ENCODE measurements at regions not wholly inside any gene's neighbourhood (a gene's known extent, or its start where the extent isn't known, plus 50 kb on each side); places are given as distances from the start of the nearest gene placed in this dataset.

DNA sequence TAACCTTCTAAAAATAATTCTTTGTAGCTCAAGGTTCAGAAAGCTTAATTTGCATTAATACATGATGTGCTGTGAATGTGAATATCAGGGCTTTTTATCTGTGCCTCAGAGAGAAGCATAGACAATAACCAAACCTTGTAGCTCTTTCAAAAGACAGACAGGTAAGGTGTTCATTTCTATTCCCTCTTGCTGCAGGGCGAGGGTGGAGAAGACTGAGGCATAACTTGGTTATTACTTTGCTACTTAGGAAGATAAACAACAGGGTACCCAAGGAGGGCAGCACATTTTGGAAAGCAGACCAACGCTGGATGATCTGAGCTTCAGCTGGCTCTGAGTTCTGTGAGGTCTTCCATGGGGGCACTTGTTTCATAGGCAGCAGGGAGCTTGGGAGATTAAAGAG, 408.6 kb upstream of the RARB start:
- no peak for DNase-seq

DNA sequence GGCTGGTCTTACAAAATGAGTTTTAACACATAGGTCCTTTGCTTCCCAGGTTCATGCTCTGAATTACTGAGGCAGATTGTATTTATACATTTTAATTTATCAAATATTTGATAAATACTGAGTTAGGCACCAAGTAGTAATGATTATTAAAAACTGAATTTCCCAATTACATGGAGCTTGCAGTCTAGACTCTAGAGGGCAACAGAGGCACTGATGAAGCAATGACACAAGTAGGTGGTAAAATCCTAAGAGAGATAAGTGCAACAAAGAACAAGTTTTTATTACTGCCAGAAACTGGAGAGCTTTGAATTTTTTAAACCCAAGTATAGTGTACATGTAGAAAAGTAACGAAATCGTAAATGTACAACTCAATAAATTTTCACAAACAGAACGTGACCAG, 406.2 kb upstream of the RARB start:
- no peak for DNase-seq

DNA sequence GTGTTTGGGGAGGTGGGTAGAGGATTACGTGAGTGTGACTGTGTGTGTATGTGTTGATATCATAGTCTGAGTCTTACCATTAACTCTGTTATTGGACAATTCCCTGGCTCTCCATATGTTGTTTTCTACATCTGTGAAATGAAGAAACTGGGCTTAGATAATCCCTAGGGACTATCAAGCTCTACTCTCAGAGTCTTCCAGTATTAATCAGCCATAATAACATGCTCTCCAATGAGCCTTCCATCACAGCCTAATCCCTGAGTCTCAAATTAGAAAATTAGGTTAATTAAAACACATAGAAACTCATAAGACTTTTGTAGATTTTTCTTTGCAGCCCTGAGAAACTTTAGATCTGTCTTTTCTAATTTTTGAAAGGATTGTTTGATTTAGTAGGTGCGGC, 404.2 kb upstream of the RARB start:
- DNase-seq: no peak

DNA sequence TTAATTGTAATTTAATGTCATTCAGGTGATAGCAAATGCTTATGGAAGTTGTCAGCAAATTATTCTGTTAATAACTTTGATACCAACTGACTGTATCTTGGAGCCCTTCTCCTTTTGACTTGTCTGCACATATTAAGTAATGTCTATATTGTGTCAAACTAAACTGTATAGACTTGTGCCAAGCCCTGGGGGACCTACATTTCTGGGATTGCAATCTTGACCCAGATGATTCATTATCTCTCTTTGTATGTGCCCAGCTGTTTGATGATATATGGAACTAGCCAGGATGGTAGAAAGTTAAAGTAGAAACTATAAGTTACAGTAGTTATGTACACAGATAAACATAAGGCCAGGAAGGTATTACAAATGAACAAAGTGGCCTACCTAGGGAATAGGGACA, 402.8 kb upstream of the RARB start:
- no peak for DNase-seq

DNA sequence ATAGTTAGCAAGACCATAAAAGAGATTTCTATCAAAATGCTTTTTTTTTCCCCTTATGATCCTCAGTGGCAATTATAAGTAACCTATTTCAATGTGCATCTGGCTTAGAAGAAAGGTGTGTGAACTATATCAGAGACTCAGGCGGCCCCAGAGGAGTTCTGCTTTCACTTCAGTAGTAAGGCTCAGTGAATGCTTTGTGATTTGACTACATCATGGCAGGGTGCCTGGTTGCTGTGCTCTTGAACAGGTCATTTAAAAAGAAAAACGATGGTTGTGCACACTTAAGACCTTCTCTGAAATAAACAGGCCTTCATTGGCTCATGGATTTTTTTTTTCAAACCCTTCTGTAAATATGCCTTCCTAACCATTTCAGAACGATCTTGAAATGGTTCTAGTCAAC, 400.4 kb upstream of the RARB start:
- DNase-seq: no peak

DNA sequence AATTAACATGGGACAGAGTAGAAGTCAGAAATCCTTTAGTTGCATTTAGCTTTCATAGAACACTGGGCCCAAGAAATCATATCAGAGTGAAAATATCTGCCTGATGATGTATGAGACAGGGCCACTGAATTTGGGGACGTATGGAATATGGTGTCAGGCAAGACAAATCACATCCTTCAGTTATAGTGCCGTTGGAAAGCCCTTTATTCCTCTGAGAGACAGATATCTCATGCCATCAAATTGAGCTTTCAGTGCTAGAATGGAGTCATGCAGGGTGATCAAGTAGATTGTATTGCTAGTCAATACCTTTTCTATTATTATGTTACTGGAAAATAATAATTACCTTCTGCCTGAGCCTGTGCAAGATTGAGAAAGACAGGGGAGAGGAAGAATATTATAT, 398.2 kb upstream of the RARB start:
- no peak for DNase-seq

DNA sequence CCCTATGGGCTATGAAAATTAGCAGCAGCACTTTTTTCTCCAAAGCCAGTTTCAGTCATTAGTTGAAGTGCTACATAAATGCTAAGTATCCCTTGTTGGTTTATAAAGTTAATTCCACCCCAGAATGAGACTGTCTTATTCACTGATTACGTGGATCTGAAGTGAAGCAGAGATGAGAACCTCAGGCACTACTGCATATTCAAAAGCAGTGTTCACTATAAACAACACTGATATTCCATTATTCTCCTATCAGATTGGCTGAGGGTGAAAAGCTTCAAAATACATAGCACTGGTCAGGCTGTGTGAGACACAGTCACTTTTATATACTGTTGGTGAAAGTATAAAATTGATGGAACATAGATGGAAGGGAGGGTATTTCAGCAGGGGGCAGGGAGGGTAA, 395.7 kb upstream of the RARB start:
- no peak for DNase-seq

DNA sequence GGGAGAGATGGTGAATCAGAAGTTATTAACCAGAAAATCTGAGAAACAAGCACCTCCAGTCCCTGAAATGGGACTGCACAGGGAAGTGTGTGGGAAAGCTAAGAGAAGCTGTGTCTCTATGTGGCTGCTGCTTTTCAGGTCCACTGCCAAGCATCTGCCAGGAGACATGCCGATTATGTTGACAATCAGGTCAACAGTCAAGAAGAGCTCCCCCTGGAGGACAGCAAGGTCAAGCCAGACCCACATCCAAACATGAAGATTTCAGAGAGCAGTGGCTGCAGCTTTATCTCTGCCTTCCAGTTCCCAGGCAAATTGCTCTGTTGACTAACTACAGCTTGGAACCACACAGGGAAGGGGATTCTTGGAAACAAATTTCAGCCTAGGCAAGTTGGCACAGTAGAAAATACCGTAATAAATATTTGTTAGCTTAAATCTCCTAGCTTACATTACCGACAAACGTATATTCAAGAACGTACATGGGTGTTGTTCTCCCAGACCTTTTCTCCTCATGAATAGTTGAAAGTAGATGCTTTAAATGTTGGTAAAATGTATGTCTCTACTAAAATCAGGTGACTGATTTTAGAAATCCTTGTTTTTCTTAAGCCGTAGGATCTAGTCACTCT, 394.5 kb upstream of the RARB start:
- no peak for DNase-seq

DNA sequence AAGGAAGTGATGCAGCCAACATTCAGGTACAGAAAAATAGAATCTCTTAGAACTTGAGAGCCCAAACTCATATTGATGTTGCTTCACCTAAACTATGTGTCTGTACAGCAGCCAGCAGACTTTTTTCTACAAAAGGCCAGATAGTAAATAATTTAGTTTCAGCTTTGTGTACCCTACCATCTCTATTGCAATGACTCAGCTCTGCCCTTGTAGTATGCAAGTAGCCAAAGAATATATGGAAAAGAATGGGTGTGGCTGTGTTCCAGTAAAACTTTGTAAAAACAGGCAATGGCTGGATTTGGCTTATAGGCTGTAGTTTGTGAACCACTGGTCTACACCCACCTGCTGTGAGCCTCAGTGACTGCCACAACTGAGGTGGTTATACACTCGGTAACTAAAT, 392.5 kb upstream of the RARB start:
- no peak for DNase-seq

DNA sequence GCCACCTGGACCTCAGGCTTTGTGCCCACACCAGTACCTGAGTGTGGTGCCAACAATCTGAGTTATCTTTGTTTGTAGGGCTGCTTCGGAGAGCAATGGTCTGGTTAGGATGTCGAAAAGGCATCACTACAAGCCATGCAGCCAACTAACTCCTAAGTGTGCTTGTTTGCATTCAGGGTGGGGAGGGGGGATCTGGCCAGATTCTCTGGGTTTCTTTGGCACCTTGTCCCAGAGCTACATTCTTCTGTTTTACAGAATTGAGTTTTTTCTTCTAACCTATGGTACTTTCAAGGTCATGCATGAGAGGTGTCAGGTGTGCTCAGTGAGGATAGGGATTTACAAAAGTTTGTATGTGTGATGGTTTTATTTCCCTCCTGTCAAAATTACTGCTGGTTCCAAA, 391.4 kb upstream of the RARB start:
- DNase-seq: no peak

DNA sequence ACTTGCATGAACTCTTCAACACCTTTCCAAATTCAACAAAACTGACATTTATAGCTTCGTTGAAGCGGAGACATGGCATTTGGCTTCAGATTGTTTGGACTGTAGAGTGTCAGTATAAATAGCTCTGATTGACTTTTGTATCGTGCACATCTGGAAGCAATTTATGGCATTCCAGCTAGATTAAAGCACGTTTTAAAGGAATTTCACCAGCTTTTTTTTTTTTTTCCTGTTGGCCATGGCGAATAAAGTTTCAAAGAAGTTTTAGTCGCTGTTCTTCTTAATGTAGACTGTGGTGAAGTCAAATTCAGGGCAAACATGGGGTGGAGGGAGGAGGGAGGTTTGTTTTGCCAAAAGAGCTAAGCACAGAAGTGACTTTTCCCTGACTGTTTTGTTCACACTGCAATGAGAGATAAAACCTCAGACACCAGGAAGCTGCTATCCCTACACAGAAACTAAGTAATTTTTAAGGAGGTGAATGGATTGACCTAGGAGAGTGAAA, 391.0 kb upstream of the RARB start:
- DNase-seq: no peak

DNA sequence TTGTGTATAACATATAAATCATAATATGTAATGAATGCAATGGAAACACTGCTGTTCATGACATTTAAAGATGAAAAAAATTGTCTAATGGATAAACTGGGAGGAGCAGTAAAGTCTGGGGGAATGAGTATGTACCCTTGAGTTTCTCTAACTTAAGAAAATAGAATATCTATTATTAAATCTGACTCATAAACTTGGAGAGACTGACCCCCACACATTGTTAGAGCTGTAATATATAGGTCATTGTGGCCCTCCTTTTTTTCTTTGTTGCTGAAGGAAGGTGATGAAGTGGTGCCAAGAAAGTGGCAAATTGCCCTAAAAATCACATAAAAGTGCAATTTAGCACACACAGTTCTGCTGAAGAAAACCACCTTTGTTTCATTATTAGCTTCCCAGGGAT, 389.8 kb upstream of the RARB start:
- DNase-seq: no peak

DNA sequence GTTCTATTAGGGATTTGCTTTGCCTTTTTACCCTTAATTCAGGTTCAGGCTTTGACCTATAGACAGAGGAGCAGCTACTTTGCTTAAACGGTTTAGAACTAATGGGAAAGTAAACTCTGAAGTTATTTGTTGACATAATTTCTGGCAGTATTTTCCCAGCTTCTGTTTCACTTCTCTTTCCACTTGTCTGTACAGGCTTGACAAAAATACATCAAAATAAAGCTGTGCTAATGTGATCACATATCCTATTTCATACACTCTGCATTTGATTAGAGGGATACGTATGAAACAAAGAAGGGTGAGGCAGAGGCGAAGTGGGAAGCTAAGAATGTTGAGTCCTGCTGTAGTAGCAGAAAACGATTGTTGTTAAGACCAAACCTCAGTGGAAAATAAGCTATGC, 389.1 kb upstream of the RARB start:
- DNase-seq: no peak

DNA sequence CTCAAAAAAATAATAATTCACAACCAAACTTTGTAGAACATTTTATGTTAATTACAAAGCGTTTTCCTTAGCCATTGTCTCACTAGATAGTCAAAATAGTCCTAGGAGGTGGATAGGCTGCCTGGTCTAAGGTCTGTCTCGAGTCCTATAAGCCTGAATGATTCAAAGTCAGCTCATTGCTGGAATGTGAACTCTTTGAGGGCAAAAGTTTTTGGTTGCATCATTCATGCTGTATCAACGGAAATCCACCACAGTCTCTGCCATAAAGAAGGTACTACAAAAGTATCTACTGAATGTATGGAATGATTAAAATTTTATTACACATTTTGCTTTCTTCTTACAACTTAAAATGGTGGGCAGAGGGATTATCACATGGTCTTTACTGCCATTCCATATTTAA, 387.3 kb upstream of the RARB start:
- DNase-seq: no peak

DNA sequence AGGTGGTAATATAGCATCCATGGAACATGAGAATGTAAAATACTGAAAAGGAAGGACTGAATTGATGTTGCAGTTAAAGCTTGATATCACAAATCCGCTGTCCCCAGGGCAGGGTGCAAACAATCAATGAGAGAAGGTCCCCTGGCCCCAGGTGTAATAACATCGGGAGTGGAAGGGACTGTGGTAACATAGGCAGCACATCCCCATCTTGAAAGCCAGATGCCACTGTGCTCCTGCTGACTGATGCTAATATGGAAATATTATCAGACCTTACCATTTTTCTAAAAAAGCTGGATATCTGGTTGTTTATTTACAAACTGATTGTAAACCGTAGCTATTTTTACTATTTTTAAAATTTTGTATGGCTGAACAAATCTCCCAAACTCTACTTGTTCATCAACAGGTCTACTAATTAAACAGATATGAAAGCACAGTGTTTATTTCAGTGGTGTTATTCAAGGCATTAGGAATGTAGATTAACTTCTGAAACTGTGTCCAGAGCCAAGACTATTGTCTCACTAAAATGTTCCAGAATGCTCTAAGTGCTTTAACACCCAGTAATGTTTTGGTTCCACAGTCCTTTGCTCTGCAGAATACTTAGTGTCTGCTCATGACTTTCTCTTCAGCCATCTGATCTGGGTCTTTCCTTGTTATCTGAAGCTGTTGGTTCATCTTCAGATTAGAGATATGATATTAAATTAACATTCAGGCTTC, 386.0 kb upstream of the RARB start:
- no peak for DNase-seq

DNA sequence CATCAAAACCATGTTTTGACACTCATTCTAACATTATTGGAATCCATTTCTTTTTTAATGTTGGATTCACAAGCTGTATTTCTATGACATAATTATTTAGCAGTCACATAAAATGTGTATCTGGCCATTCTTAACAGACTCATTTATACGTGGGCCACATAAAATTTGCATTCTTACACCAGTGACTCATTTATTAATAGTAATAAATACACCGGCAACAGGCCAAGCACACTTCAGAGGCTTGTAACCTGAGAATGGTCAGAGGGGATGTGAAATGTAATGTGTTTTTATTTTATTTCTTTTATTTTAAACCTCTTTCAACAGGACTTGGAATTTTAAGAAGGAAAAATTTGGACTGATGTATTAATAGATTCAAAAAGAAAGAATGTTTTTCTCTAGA, 384.9 kb upstream of the RARB start:
- no peak for DNase-seq

DNA sequence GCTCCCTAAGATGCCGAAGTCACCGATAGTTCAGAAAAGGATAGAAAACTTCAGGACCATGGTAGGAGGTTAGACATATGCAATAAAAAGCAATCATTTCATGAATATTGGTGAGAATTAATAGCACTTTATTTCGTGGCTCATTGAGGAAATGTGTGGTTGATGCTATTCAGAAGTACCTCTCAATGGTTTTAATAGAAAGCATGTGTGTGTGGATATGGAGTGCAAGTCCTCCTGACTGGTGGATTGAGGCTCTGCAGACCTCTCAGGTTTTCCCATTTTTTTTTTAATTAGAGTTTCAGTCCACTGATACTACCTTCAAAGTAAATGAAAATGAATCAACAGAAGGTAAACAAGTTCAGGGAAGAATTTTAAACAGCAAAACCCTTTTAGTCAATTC, 384.3 kb upstream of the RARB start:
- no peak for DNase-seq

DNA sequence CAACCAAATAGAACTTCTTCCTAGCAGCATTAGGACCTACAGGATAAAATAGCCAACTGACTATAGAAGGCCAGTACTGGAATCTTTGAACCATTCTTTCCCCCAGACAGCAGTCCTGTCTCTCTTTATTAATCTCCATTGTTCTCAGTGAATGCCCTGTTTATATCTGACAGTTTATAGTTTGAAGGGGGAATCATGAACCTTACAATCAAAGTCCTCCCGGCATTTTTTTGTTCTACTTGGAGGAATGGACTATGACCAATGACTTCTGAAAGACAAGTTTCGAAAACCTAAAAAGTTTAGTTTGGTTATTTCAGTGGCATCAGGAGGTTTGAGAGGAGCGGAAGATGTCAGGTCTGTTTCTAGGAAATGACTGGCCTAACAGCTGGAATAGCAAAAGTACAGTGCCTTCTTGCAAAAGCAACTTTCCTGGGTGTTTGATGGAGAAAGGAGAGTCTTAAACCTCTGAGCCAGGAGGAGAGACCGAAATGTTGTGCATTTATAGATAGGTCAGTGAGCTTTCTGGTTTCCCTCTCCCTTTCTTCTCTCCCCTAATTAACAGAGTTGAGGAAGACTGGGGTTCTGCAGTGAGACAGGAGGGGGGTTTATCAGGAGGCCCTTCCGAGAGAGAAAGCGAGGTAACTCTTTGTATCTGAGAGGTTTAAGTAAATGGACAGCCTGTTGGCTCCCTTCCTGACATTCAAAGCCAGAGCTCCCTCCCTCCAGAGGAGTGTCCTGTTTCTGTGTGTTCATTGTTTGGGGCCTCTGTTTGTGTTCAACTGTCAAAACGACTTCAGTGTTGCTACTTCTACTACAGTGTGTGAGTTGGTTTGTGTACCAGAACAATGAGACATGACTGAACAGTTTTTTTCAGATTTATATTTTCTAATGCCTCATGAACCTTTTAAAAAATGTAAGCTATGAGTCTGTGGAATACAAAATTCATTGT, 383.0 kb upstream of the RARB start:
- DNase-seq: no peak

DNA sequence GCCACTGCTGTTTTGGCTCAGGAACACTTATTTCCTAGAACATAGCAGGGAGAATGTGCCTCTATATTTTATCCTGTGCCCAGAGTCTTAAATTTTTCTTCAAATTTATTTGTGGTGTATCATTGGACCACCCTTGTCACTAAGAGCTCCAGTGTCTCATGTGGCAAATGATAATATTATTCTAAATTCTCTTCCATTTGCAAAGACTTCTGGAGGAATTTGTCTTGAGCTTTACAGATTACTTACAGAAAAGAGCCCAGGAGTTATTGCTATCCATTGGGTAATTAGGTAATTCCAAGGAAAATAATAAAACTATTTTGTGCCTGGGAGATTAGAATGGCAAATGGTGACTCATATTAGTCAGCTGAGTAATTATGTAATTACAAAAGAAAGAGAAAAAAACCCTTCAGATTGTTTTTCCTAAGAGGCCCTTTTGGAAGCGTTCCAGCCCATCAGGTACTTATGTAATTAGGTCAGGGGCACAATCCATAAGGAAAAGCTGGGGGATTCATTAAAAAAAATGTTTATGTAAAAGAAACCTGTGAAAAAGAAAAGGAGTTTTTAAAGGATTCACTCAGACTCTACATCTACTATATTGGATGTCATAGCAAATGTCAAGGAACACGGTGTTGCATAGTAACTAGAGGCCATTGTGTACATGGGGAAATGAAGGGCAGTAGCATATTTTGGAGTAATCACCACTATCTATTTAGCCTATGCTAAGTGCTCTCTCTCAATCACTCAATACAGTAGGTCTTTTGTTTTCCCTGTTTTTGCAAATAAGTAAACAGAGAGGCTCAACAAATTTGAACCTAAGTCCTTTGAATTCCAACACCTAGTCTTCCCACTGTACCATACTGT, 380.9 kb upstream of the RARB start:
- DNase-seq: no peak

DNA sequence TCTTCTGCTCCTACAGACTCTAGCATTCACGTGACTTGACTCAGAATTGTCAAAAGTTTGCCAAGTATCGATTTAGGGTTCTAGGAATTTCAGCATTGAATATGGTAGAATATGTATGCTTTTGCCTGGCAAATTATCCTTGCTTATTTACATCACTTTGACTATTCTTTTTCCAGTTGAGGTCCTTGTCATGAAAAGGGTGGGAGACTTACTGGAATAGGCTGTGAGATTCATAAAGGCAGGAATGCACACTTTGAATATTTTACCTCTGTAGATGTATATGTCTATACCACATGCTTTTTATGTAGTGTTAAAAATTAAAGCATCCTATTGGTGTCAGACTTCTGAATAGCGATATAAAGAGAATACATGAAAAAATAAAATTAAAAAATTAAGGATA, 378.8 kb upstream of the RARB start:
- no peak for DNase-seq

DNA sequence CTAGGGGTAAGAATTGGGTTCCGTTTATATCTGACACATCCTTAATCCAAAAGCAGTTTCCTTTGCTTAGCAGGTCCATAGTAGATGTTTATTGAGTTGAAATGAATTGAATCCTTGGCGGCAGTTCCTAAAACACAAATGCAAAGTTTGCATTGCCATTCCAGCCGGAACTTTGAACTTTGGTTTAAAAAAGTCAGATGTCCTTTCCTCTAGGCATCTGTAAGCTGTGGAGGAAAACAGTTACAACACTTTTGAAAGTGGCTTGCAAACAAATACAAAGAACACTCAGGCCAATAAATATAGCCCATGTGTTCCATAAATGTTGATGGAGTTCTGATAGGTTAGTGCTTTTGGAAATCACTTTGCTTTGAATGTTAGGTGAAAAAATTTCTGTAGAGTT, 374.7 kb upstream of the RARB start:
- no peak for DNase-seq

DNA sequence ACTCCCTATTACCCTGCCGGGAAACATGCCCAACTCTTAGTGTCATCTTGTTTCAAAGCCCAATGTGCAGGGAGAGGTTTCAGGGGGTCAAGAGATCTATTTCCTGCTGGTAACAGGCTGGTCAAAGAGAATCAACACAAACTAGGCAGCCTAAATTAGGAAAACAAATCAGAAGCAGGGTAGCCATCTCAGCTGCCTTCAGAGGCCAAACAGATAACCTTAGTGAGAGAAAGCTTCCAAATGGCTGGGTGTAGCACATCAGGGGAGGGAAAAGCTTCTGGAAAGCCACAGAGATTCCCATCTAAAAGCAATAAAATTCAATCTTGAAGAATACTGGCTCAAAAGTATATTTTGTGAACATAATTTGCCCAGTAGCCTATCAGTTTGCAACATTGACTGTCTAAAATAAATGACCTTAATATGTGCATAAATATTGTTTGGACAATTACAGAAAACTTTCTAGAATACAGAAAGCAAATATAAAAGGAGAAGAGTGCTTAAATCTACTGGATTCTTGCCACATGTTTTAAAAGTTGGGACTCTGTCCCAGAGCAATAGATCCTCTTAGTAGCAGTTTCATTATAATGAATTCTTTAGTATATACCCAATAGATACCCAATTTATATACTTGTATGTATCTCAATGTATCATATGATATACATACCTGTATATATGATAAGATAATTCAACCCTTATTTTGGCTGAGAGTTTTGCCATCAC, 371.9 kb upstream of the RARB start:
- DNase-seq: no peak

Measured in CD4-positive, alpha-beta T cell treated with Interleukin-12 subunit alpha and Interleukin-12 subunit beta, for 1 hour (primary cell).